GM04503 (cell line): ENCODE measurements at regions not wholly inside any gene's neighbourhood (a gene's known extent, or its start where the extent isn't known, plus 50 kb on each side); places are given as distances from the start of the nearest gene placed in this dataset.
"Not testable (repeated sequence)": the region's sequence is repeated elsewhere in the genome, so short reads cannot be mapped to it uniquely, and the experiment has no call there.

Source experiments
- DNase-seq: peaks from one replicate; pipeline ENCODE4 v3.0.0-alpha.2; 2012; ENCODE audit warnings: low read depth

DNA sequence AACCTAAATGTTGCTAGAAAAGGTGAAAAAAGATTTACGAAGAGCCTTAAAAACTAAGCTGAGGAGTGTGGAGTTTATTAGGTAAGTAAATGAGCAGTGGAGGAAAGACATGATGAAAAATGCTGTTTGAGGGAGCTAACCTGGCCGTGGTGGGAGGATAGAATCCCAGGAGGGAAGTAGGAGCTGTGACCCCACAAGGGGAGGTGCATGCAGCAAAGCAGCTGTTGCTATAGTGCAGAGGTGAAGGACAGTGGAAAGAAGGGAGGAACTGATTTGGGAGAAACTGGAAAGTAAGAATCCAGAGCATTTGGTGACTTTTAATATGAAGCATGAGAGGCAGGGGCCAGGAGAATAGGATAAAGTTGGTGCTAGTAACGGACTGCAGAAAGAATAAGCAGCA lies 271.7 kb upstream of the ADGRL2 start:
- DNase-seq = no peak

DNA sequence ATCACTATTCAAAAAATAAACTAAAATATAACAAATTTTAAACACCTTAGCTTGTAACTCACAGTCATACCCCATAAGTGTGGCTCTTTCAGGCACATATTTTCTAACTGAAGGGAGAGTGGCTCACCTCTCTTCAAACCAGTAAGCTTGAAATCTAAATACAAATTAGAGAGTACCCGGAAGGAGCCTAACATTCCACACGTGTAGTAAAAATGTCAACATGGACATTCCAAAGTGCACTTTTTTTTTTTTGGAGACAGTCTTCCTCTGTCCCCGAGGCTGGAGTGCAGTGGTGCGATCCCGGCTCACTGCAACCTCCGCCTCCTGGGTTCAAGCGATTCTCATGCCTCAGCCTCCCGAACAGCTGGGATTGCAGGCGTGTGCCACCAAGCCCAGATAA lies 275.6 kb upstream of the ADGRL2 start:
- DNase-seq = no peak

DNA sequence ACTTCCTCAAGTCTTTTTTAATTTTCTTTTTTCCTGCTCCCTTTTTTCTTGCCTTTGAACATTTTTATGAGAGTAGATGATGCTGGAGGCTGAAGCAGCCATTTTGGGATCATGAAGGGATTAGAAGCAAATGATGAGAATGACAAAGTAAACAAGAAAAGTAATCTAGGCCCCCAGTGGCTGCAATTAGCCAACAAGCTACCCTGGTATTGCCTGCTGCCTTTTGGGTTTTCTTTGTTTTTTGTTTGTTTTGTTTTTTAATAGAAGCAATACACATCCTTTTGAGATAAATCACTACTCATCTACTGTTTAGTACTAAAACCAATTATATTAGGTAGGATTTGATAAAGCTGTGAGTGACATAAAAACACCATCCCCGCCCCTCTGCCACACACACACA lies 280.7 kb upstream of the ADGRL2 start:
- no peak for DNase-seq

DNA sequence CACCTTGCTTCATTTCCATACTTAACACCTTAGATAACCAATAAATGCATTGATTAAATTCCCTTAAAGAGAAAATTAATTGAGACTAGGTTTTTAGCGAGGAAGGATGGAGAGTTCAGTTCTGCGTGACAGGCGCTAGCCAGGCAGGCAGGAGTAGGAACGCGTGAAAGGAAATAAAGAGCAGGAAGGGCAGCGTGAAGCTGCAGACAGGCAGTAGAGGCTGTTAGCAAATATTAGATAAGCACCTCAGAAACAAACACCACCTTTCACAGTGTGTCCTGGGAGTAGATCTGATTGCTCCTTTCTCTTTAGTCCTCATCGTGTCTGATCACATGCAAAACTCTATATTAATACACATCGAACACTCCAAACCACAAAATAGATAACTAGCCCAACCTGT lies 282.7 kb upstream of the ADGRL2 start:
- DNase-seq = no peak

DNA sequence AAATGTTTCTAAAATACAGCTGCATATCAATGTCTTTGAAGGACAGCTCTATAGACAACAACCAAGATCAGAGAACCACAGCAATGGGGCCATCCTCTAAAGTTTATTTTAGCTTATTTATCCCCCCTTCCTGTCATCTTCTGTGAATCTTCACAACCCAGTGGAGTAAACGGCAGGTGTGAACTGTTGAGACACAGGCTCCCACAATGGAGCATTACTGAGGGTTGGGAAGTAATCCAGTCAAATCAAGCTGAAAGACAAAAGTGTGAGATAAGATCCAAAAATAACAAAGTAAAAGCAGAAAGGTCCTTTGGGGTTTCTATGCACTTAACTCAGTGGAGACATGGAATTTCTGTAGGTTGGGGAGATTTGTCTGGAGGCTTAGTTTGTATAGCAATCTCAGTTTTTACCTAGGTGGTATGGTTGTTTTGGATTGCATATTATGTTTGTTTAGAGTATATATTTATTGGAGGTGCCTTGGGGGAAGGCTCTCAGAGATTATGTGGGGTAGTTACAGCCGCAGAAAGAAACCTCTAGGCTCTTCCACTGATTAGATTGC lies 286.9 kb upstream of the ADGRL2 start:
- DNase-seq = no peak

DNA sequence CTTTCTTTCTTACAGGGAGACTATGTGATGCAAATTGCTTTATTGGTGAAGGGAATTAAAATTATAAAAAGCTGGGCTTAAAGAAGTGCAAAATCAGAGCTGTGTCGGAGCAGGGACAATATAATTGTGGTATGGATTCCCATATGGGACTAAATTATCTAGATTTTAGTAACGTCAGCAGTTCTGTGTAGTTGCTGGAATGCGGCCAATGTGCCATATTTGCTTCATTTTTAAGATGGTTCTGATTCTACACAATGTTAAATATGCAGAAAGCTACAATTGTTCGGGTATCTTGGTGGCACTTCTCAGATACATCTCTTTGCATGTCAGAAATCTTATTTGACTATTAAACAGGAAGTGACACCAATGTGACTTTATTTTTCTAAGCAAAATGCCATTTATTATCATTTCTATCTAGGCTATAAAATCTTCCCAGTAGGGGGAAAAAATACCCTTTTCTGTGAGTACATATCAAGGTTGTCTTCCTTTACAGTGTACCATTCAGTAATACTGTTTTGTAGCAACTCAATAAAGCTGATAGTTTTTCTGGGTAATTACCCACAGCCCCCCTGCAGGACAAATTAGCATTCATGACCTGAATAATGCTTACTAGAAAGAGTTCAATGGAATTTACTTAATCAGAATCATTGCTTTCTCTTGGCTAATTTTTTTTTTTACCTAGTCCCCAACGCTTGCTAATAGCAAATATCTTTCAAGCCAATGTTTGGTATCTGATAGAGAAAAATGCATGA lies 288.3 kb upstream of the ADGRL2 start:
- DNase-seq = no peak

DNA sequence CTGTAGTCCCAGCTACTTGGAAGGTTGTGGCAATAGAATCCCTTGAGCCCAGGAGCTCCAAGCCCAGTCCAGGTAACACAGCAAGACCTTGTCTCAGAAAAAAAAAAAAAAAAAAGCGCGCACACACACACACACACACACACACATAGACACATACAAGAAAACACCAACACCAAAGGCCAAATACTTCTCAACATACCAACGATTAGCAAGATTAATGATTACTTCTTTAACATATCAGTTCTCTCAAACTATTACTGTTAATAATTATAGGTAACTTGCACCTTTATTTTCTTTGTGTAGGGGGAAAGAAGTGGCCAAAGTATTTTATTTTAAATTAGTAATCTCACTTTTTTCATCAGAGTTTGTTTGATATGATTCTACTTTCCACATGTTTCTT lies 289.5 kb upstream of the ADGRL2 start:
- DNase-seq = no peak

DNA sequence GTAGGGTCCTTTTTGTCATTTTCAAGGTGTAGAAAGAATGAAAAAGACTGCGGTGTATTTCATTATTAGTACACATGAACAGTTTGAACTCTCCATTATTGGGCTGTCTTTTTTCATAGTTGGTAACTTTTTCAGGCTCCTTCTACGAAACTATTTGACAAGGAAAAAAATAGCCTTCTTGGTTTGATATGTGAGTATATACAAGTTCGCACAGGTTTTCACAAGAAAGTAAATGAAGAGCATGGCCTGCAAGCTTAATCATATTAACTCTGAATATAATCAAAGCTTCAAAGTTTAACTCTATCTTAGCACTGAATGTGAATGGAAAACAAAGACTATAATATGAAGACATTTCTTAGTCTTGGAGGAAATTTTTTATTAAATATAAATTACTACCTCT lies 290.0 kb upstream of the ADGRL2 start:
- no peak for DNase-seq

DNA sequence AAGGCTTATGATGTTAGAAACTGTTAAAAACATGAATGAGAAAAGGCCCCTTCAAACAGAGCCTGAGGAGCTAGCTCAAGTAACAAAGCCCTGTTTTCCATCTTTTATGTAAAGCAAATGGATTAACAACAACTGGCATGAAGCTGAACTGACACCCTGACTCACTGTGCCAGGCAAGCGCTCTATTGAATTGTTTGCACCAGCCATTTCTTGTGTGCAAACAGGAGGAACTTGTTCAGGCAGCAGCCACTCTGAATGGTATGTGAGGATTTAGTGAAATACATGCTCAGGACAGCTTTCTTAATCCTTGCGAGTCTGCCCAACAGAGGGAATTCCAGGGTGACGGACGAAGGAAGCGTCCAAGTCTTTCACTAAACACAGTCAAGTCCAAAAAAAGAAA lies 291.1 kb upstream of the ADGRL2 start:
- no peak for DNase-seq

DNA sequence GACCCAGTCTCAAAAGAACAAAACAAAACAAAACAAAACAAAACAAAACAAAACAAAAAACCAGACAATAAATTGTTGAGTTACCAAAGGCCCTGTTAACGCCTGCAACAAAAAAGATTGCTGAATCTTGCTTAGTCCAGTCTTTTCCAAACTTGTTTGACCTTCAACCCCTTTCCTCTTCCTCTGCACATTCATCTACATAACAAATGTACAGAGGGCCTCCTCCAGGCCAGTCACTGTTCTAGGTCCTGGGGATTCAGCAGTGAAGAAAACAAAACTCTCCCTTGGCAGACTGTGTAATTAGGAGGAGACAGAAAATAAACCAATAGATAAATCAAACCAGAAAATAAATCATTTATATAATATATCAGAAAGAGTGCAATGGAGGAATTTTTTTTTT lies 294.0 kb upstream of the ADGRL2 start:
- DNase-seq = no peak

DNA sequence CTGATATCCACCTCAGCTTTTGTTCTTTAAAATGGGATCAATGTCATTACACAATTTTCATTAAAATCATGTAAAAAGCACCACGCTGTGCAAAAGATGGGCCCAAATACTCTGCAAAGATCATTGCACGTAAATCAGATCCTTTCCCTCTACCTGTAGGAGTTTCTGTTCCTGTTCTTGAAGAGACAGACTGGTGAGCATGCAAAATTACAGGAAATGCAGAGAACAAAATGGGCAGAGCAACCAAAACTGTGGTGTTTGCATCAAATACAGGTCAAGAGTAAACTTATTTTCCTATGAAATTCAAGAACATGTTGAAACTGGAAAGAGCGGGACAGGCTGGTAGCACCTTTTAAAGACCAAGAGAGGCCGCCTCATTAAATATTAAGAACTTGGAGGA lies 294.9 kb upstream of the ADGRL2 start:
- no peak for DNase-seq

DNA sequence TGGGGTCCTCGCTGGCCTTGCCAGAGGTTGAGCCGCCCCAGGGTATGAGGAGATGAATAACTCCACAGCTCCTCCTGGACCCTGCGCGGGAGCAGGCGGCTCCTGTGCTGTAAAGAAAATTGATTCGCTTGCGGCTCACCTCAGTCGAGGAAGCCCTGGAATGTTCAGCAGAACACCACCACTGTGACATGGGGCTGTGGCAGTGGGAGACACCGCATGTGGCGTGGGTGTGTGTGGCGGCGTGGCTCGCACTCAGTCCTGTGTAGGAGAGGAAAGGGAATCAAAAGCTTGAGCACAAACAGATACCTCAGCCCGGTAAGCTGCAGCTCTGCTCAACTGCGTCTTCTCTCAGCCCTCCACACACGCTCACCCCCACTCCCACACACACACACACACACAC lies 295.9 kb upstream of the ADGRL2 start:
- DNase-seq = not testable (repeated sequence)

DNA sequence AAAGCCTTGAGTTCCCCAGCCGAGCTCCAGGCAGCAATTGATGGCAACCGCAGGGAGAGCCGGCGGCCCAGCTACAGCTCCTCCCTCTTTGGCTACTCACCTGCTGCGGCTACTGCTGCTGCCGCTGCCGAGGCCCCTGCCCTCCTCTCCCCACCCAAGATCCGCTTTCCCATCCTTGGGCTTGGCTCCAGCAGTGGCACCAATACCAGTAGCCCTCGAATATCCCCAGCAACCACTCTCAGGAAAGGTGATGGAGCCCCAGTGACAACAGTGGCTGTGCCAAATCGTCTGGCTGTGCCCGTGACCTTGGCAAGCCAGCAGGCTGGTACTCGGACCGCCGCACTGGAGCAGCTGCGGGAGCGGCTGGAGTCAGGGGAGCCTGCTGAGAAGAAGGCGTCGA lies 298.0 kb upstream of the ADGRL2 start:
- DNase-seq = not testable (repeated sequence)

DNA sequence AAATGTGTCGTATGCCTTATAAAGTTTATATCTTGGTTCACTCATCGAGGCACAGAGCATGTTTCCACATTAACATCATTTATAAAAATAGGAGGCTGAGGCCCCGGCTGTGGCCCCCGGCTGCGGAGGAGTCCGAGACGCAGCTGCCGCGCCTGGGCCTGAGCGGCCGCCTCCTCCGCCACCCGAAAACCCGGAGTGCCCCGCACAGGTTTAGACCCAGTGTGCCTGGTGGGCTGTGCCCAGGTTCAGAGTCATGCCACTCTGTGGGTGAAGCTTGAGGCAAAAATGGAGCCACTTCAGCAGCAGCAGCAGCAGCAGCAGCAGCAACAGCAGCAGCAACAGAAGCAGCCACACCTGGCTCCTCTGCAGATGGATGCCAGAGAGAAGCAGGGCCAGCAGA lies 299.2 kb upstream of the ADGRL2 start:
- not testable (repeated sequence) for DNase-seq

DNA sequence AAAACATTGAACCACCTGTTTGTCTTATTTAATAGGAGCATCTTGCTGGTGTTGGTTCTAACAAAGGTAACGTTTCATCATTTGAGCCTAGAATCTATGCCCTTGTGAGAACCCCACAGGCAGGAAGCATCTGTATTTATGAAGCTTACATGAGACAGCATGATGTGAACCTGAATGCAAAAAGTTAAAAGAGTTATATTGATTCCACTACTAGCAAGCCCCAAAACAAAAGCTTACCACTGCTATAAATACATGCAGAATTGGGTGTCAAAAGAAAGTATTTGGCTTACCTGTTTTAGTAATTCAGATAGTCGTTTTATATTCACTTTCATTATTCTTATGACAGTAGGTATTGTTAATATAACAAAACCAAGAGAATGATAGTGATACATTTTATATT lies 301.2 kb upstream of the ADGRL2 start:
- no peak for DNase-seq

DNA sequence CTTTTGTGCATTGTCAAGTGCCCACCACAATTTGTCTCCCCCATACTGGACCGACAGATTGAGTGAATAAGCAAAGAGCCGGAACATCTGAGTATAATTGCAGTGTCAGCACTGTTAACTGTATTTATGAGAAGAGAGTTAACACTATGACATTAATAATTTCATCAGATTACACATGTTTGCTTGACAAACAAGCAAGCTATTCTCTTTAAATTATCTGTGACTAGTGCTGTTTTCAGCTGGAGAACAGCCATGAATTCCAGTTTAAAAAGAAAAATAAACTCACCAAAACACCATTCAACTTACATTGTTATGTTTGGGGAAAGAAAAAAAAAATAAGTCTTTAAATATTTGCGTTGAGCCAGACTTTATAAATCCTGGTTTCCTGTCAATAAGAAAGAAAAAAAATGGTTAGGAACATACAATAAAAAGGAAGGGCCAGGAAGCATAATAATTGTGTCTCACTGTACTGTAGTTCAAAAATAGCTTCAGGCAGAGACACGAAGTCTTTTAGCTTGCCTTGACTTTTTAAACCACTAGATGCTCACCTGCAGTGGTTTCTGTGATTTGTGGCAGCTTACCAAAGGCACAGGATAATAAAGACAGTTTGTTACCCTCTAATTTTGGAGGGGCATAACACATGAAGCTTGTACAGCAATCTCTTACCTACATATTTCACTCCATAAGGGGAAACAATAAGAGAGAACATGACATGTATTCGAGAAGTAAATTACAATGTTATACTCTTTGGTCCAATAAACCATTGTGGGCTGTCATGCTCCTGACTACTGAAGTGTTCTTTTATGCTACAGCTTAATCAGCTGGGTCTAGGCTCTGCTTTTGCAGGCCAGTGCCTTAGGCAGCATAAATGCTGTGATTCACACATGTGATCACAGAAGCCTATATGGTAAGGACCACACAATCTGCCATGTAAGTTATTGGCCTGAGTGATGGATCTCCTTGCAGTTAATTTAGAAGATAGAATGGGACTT lies 302.0 kb upstream of the ADGRL2 start:
- DNase-seq = no peak

DNA sequence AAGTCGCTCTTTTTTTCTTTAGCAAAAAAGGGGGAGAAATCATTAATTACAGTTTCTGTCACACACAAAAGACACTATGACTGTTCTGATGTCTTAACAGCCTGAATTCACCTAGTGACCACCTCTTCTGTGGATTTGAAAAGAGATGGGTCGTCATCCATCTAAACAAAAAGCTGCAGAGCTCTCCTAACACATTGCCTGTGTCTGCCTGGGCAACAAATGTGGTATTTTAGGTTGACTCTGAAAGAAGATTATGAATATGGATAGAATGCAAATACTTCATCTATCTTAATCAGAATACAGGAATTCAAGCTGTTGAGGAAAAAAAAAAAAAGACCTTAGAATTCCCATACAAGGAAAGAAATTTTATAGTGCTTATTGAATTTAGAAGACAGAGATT lies 304.4 kb upstream of the ADGRL2 start:
- DNase-seq = no peak

DNA sequence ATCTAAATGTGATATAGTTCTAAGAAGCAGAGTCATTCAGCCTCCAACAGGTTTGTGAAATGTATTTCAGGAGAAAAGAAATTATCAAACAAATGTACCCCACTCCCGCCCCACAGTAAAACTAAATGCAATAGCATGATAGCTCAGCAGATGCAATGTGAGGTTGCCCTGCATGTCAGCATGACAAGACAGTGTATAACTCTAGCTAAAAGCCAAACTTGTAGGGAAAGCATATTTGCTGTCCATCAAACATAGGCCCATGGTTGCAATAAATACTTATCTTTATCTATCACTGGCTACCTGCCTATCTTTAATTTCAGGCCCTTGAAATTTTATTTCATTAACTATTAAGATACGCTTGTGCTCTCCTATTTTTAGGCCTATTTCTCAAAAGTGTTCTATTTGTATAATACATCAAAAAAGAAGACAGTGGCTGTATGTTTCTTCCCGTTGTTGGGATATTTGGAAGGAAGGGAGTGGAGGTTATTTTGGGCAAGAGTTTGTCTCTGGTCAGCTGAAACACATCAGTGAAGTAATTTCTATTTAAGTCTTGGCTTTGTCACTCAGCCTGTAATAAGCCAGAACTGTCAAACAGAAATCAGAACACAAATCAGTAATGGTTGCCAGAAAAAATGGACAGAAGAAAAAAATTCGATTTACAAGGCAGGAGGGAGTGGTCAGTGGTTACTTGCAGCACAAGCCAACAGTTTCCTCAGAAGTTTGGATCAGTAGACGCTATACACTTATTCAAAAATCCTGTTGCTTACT lies 307.4 kb upstream of the ADGRL2 start:
- DNase-seq = no peak

DNA sequence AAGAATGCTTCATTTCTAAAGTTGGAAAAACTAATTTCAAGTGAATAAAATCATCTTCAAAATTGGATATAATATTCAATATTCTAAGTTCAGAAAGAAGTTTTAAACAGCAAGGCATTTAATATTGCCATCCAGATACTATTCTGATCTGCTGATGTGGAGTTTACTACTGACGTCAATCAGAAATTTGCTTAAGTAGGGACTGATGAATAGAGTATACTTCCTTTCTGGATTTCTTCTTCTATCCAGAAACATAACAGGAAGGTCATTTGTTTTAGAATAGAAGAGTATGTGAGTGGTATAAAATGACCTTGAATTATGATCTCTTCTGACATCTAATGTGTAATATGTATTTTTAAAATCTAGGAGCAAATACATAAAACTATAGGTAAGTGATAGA lies 308.1 kb upstream of the ADGRL2 start:
- no peak for DNase-seq

DNA sequence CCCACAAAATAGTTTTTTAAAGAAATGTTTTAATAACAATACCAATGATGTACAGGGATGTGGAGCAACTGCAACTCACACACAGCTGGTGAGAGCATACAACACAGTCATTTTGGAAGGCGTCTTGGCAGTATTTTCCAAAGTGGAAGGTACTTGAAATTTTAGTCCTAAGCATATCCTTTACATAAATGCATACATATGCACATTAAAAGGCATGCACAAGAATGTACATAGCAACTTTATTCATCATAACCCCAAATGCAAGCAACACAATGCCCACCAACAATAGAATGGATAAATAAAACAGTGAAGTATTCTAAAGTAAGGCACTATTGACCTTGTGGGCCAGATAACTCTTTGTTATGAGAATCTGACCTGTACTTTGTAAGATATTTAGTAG lies 310.1 kb upstream of the ADGRL2 start:
- no peak for DNase-seq

DNA sequence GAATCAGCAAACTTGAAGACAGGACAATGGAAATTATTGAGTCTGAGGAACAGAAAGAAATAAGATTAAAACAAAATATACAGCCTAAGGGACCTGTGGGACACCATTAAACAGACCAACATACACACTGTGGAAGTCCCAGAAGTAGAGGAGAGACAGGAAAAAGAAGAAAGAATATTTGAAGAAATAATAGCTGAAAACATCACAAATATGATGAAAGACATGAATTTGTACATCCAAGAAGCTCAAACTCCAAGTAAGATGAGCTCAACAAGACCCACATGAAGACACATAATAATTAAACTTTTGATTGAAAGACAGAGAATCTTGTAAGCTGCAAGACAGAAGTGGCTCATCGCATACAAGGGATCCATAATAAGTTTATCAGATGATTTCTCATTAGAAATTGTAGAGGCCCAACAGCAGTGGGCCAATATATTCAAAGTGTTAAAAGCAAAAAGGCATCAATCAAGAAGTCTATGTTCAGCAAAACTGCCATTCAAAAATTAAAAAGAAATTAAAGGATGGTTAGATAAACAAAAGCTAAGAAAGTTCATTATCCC lies 311.3 kb upstream of the ADGRL2 start:
- DNase-seq = no peak

DNA sequence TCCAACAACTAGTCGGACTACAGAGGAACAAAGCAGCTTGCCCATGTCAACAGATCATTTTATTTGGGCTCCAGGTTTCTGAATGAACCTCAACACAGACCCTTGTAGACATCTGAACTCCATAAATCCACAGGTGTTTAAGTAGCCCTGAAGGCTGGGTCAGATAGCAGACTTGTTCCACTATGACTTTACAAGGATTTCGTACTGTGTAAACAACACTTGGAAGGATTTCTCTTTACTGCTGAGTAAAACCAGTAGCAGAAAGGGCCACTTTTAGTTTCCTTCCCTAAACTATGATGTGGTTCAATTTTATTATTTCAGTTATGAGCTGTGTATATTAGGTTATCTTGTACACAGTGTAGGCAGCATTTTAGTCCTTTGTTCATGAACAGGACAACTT lies 316.4 kb upstream of the ADGRL2 start:
- DNase-seq = no peak
